Tibial nerve (tissue), 4 donors: ENCODE measurements at regions not wholly inside any gene's neighbourhood (a gene's known extent, or its start where the extent isn't known, plus 50 kb on each side); places are given as distances from the start of the nearest gene placed in this dataset.
"Not testable (repeated sequence)": the region's sequence is repeated elsewhere in the genome, so short reads cannot be mapped to it uniquely, and the experiment has no call there.

Experiments
- DNase-seq, 2 donors: peaks; one replicate each; pipeline ENCODE4 v3.0.0-alpha.2; 2019; ENCODE audit warnings: low spot score in 2 of 2
- H3K27ac ChIP-seq, 4 donors: fragments of 200-600 bp; sonication (generic) in 3 of 4; one replicate each; pipeline ENCODE4 v1.5.1; 2017 to 2019; ENCODE audit warnings: mild to moderate bottlenecking in 1 of 4
- H3K27me3 ChIP-seq, 2 donors: fragments of 200-600 bp; sonication (generic) in 1 of 2; one replicate each; pipeline versions ENCODE4 v1.5.1 to v1.6.0; 2017 to 2019
- H3K36me3 ChIP-seq, 3 donors: fragments of 200-600 bp; sonication (generic); one replicate each; pipeline ENCODE4 v1.5.1; 2018 to 2019
- H3K4me1 ChIP-seq, 4 donors: fragments of 200-600 bp; sonication (generic) in 3 of 4; one replicate each; pipeline ENCODE4 v1.5.1; 2017 to 2019
- H3K4me3 ChIP-seq, 4 donors: fragments of 200-600 bp; sonication (generic) in 3 of 4; one replicate each; pipeline ENCODE4 v1.5.1; 2017 to 2019; ENCODE audit warnings: mild to moderate bottlenecking in 1 of 4, moderate library complexity in 1 of 4
- H3K9me3 ChIP-seq, 4 donors: fragments of 200-600 bp; sonication (generic) in 3 of 4; one replicate each; pipeline ENCODE4 v1.5.1; 2017 to 2019
- EP300 ChIP-seq, 2 donors: sonication (generic); formaldehyde crosslinking; IDR thresholded peaks; one replicate each; pipeline ENCODE4 v1.6.1; 2017; ENCODE audit warnings: antibody characterized with exemption in 2 of 2, mild to moderate bottlenecking in 1 of 2
- POLR2A ChIP-seq, 2 donors: fragments of 450-650 bp; IDR thresholded peaks; one replicate each; pipeline ENCODE4 v1.6.1; 2017; ENCODE audit warnings: antibody characterized with exemption in 2 of 2, mild to moderate bottlenecking in 2 of 2, moderate library complexity in 2 of 2
- WGBS, 2 donors: methylation state at CpG; one replicate each; pipeline ENCODE4 v1.1.5; 2018; 5-methylcytosine and 5-hydroxymethylcytosine counted together
- TF ChIP-seq, protein P1 (sequence below), 5 experiments: fragments of 200-600 bp in 3 of 5; fragments of 450-650 bp in 2 of 5; sonication (generic) in 3 of 5; IDR thresholded peaks; one replicate each; pipeline ENCODE4 v1.5.1; 2016 to 2019; ENCODE audit warnings: antibody characterized with exemption in 5 of 5, mild to moderate bottlenecking in 3 of 5, moderate library complexity in 2 of 5

DNA sequence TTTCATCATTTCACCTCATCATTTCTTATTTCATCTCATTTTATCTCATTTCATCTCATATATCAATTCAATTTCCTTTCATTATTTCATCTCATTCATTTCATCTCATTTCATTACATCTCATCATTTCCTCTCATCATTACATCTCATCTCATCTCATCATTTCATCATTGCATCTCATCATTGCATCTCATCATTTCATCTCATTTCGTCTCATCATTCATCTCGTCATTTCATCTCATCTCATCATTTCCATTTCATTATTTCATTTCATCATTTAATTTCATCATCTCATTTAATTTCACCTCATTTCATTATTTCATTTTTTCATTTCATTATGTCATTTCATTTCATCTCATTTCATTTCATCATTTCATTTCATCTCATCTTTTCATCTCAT is 168.5 kb upstream of the FAM72C start:
- not testable (repeated sequence) for DNase-seq, H3K9me3 ChIP-seq, H3K27me3 ChIP-seq, H3K36me3 ChIP-seq, H3K4me1 ChIP-seq, H3K27ac ChIP-seq, H3K4me3 ChIP-seq
- 86 to 87% methylated on average over 2 of the region's 2 CpGs for WGBS, 2 donors

DNA sequence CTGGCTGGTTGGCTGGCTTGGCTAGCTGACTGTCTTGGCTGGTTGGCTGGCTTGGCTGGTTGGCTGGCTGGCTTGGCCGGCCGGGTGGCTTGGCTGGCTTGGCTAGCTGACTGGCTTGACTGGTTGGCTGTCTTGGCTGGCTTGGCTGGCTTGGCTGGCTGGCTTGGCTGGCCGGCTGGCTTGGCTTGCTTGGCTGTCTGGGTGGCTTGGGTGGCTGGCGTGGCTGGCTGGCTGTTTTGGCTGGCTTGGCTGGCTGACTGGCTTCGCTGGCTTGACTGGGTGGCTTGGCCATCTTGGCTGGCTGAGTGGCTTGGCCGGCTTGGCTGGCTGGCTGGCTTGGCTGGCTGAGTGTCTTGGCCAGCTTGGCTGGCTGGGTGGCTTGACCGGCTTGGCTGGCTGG is 133.2 kb upstream of the FAM72C start:
- not testable (repeated sequence) for H3K27ac ChIP-seq, H3K36me3 ChIP-seq, DNase-seq, H3K27me3 ChIP-seq, H3K4me3 ChIP-seq, H3K4me1 ChIP-seq
- H3K9me3 ChIP-seq: peaks cover 0 to 18% (median 0%) of the 10 kb centered on the region in 4 donors
- WGBS, 2 donors: 52 to 59% methylated on average over 4 of the region's 7 CpGs

DNA sequence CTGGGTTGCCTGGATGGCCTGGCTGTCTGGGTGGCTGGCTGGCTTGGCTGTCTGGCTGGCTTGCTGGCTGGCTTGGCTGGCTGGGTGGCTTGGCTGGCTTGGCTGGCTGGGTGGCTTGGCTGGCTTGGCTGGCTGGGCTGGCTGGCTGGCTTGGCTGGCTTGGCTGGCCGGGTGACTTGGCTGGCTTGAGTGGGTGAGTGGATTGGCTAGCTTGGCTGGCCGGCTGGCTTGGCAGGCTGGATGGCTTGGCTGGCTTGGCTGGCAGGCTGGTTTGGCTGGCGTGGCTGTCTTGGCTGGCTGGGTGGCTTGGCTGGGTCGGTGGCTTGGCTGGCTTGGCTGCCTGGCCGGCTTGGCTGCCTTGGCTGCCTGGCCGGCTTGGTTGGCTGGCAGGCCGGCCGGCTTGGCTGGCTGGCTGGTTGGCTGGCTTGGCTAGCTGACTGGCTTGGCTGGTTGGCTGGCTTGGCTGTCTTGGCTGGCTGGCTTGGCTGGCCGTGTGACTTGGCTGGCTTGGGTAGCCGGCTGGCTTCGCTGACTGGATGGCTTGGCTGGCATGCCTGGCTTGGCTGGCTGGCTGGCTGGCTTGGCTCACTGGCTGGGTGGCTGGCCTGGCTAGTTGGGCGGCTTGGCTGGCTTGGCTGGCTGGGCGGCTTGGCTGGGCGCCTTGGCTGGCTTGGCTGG is 132.4 kb upstream of the FAM72C start:
- H3K36me3 ChIP-seq, H3K4me1 ChIP-seq, H3K27me3 ChIP-seq, H3K4me3 ChIP-seq, H3K27ac ChIP-seq: not testable (repeated sequence)
- DNase-seq: peak; percentile 33 to 49
- H3K9me3 ChIP-seq: peaks cover 0 to 18% (median 0%) of the 10 kb centered on the region in 4 donors
- WGBS, 2 donors: 81 to 84% methylated on average over 14 of the region's 14 CpGs

DNA sequence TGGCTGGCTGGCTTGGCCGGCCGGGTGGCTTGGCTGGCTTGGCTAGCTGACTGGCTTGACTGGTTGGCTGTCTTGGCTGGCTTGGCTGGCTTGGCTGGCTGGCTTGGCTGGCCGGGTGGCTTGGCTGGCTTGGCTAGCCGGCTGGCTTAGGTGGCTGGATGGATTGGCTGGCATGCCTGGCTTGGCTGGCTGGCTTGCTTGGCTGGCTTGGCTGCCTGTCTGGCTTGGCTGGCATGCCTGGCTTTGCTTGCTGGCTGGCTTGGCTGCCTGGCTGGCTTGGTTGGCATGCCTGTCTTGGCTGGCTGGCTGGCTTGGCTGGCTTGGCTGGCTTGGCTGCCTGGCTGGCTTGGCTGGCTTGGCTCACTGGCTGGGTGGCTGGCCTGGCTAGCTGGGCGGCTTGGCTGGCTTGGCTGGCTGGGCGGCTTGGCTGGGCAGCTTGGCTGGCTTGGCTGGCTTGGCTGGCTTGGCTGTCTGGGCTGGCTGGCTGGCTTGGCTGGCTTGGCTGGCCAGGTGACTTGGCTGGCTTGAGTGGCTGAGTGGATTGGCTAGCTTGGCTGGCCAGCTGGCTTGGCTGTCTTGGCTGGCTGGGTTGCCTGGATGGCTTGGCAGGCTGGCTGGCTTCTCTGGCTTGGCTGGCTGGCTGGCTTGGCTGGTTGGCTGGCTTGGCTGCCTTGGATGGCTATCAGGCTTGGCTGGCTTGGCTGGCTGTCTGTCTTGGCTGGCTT is 131.5 kb upstream of the FAM72C start:
- 88 to 95% methylated on average over 6 of the region's 6 CpGs for WGBS, 2 donors
- H3K27ac ChIP-seq, H3K4me3 ChIP-seq, H3K36me3 ChIP-seq, H3K27me3 ChIP-seq, H3K4me1 ChIP-seq: not testable (repeated sequence)
- H3K9me3 ChIP-seq: peaks cover 0 to 18% (median 0%) of the 10 kb centered on the region in 4 donors
- DNase-seq: peak; percentile 36 to 43

DNA sequence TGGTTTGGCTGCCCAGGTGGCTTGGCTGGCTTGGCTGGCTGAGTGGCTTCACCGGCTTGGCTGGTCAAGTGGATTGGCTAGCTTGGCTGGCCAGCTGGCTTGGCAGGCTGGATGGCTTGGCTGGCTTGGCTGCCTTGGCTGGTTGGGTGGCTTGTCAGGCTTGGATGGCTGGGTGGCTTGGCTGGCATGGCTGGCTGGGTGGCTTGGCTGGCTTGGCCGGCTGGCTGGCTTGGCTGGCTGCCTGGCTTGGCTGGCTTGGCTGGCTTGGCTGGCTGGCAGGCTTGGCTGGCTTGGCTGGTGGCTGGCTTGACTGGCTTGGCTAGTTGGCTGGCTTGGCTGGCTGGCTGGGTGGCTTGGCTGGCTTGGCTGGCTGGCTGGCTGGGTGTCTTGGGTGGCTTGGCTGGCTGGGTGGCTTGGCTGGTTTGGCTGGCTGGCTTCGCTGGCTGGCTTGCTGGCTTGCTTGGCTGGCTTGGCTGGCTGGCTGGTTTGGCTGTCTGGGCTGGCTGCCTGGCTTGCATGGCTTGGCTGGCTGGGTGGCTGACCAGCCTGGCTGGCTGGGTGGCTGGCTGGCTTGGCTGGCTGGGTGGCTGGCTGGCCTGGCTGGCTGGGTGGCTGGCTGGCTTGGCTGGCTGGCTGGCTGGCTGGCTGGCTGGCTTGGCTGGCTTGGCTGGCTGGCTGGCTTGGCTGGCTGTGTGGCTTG is 130.4 kb upstream of the FAM72C start:
- H3K4me3 ChIP-seq, H3K27me3 ChIP-seq, H3K4me1 ChIP-seq, H3K36me3 ChIP-seq, H3K27ac ChIP-seq: not testable (repeated sequence)
- 69 to 84% methylated on average over 3 of the region's 3 CpGs for WGBS, 2 donors
- H3K9me3 ChIP-seq: peaks cover 0 to 18% (median 0%) of the 10 kb centered on the region in 4 donors
- DNase-seq: peak; percentile 4 to 15

DNA sequence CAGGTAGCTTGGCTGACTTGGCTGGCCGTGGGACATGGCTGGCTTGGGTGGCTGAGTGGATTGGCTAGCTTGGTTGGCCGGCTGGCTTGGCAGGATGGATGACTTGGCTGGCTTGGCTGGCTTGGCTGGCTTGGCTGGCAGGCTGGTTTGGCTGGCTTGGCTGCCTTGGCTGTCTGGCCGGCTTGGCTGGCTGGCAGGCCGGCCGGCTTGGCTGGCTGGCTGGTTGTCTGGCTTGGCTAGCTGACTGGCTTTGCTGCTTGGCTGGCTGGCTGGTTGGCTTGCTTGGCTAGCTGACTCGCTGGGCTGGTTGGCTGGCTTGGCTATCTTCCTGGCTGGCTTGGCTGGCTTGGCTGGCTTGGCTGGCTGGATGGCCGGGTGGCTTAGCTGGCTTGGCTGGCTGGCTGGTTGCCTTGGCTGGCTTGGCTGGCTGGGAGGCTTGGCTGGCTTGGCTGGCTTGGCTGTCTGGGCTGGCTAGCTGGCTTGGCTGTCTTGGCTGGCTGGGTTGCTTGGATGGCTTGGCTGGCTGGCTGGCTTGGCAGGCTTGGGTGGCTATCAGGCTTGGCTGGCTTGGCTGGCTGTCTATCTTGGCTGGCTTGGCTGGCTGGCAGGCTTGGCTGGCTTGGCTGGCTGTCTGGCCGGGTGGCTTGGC is 129.7 kb upstream of the FAM72C start:
- H3K4me3 ChIP-seq: no peak overlapping the region
- H3K36me3 ChIP-seq: no peaks in the 10 kb centered on the region
- 76 to 82% methylated on average over 8 of the region's 8 CpGs for WGBS, 2 donors
- peaks cover 0 to 18% (median 0%) of the 10 kb centered on the region in 4 donors for H3K9me3 ChIP-seq
- no peaks in the 10 kb centered on the region for H3K4me1 ChIP-seq
- H3K27me3 ChIP-seq: no peaks in the 10 kb centered on the region
- no peak overlapping the region for H3K27ac ChIP-seq
- peak; percentile 4 to 16 for DNase-seq
- no peak for TF ChIP-seq EP300 (IDR thresholded peaks at IDR 0.05)
- TF ChIP-seq, protein P1, sequence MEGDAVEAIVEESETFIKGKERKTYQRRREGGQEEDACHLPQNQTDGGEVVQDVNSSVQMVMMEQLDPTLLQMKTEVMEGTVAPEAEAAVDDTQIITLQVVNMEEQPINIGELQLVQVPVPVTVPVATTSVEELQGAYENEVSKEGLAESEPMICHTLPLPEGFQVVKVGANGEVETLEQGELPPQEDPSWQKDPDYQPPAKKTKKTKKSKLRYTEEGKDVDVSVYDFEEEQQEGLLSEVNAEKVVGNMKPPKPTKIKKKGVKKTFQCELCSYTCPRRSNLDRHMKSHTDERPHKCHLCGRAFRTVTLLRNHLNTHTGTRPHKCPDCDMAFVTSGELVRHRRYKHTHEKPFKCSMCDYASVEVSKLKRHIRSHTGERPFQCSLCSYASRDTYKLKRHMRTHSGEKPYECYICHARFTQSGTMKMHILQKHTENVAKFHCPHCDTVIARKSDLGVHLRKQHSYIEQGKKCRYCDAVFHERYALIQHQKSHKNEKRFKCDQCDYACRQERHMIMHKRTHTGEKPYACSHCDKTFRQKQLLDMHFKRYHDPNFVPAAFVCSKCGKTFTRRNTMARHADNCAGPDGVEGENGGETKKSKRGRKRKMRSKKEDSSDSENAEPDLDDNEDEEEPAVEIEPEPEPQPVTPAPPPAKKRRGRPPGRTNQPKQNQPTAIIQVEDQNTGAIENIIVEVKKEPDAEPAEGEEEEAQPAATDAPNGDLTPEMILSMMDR (IDR thresholded peaks at IDR 0.05): no peak
- no peak for TF ChIP-seq POLR2A (IDR thresholded peaks at IDR 0.05)

DNA sequence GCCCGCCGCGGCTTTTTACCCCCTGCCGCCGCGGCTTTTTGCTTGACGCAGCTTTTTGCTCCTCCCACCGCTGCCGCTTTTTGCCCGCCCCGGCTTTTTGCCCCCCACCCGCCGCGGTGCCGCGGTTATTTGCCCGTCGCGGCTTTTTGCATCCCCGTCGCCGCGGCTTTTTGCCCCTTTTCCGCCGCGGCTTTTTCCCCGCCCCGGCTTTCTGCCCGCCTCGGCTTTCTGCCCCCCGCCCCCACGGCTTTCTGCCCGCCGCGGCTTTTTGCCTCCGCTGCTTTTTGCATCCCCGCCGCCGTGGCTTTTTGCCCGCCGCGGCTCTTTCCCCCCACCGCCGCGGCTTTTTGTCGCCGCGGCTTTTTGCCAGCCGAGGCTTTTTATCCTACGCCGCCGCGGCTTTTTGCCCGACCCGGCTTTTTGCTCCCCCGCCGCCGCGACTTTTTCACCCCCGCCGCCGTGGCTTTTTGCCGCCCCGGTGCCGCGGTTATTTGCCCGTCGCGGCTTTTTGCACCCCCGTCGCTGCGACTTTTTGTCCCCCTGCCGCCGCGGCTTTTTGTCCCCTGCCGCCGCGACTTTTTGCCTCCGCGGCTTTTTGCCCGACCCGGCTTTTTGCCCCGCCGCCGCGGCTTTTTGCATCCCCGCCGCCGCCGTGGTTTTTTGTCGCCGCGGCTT is 105.5 kb upstream of the FAM72C start:
- peak in 1 of 2 donors; percentile 4 for DNase-seq
- H3K27ac ChIP-seq, H3K9me3 ChIP-seq, H3K4me1 ChIP-seq, H3K27me3 ChIP-seq, H3K36me3 ChIP-seq: not testable (repeated sequence)
- WGBS, 2 donors: 1 to 26% methylated on average over 25 to 60 of the region's 93 CpGs
- H3K4me3 ChIP-seq: peak overlapping the region; percentile 9 to 57 (median 34)

DNA sequence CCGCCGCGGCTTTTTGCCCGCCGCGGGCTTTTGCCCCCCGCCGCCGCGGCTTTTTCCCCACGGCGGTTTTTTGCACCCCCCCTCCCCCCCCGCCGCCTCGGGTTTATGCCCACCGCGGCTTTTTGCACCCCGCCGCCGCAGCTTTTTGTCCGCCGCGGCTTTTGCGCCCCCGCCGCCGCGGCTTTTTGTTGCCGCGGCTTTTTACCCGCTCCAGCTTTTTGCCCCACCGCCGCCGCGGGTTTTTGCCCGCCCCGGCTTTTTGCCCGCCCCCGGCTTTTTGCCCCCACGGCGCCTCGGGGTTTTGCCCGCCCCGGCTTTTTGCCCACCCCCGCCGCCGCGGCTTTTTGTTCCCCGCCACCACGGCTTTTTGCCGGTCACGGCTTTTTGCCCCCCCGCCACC is 104.9 kb upstream of the FAM72C start:
- not testable (repeated sequence) for H3K36me3 ChIP-seq, H3K27me3 ChIP-seq, H3K27ac ChIP-seq, H3K4me1 ChIP-seq, H3K9me3 ChIP-seq, DNase-seq
- H3K4me3 ChIP-seq: peak overlapping the region in 3 of 4 donors; percentile 40 to 57 (median 48)
- 0 to 1% methylated on average over 2 to 24 of the region's 53 CpGs for WGBS, 2 donors

DNA sequence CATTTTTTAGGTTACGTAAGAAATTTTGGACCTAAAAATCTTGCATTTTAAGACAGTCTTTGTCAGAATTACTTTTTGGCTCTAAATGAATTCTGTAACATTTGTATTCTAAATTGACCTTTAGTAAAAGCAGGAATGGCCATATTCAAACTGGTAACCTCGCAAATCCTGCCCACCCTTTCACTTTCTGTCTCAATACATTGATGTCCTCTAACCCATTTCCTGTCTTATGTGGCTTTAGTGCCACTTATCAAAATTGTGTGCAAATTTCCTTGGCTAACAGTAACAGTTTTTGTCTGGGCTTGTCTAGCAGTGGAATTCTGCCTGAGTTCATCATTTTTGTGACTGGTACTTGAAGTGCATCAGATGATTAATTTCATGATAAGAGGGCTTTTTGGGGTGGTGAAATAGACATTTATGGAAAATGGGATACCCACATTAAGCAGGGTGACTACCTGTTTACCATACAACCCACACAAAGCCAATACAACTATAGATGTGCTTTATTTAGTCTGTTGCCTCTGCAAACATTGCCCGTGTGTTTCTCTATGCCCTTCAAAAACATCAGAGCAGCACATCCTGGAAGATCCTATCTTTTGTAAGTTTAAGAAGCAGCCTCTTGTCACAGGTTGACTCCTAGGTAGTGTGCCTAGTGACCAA is 98.7 kb upstream of the FAM72C start:
- not testable (repeated sequence) for H3K27ac ChIP-seq, H3K4me1 ChIP-seq, H3K9me3 ChIP-seq, H3K36me3 ChIP-seq, H3K4me3 ChIP-seq, DNase-seq, H3K27me3 ChIP-seq
- WGBS, 2 donors: no CpG with 5 or more reads among the region's 3 CpGs

DNA sequence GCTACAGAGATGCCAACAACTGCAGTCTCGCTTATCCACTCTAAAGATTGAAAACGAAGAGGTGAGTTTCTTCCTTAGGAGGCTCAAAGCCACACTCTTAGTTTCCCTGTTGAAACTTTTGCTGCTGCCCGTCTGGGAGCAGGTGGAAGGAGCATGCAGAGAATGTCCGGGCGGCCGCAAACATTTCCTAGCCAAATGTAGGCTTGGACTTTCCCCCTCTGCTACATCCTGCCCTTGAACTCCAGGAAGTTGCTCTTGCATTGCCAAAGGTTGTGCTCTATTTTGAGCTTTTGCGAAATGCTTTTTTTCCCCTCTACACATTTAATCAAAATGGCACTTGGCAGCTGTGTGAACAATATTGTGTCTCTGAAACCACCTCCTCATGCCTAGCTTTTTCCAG is 95.3 kb upstream of the FAM72C start:
- no CpG with 5 or more reads among the region's 7 CpGs for WGBS, 2 donors
- H3K27me3 ChIP-seq, H3K27ac ChIP-seq, H3K4me1 ChIP-seq, H3K4me3 ChIP-seq, H3K36me3 ChIP-seq, DNase-seq, H3K9me3 ChIP-seq: not testable (repeated sequence)
